Peyer's patch (tissue), 4 donors: ENCODE measurements at regions not wholly inside any gene's neighbourhood (a gene's known extent, or its start where the extent isn't known, plus 50 kb on each side); places are given as distances from the start of the nearest gene placed in this dataset.

ENCODE experiments used
- DNase-seq, 3 donors: peaks; one replicate each; pipeline ENCODE4 v3.0.0-alpha.2; 2017 to 2019
- H3K27ac ChIP-seq, 4 donors: fragments of 200-600 bp; sonication (generic); one replicate each; pipeline ENCODE4 v1.5.1; 2016 to 2019
- H3K27me3 ChIP-seq, 2 donors: fragments of 200-600 bp; sonication (generic); one replicate each; pipeline ENCODE4 v1.5.1; 2019
- H3K36me3 ChIP-seq, 3 donors: fragments of 200-600 bp; sonication (generic); one replicate each; pipeline ENCODE4 v1.5.1; 2016 to 2019
- H3K4me1 ChIP-seq, 4 donors: fragments of 200-600 bp; sonication (generic); one replicate each; pipeline ENCODE4 v1.5.1; 2016 to 2019
- H3K4me3 ChIP-seq, 4 donors: fragments of 200-600 bp; sonication (generic); 1 replicate in 3 of 4; 2 replicates in 1 of 4; pipeline ENCODE4 v1.5.1; 2016 to 2019; ENCODE audit warnings: mild to moderate bottlenecking in 1 of 4
- H3K9me3 ChIP-seq, 4 donors: fragments of 200-600 bp; sonication (generic); one replicate each; pipeline ENCODE4 v1.5.1; 2016 to 2019; ENCODE audit warnings: mild to moderate bottlenecking in 1 of 4
- POLR2A ChIP-seq, 2 donors: fragments of 450-650 bp; IDR thresholded peaks; one replicate each; pipeline ENCODE4 v1.5.1; 2017; ENCODE audit warnings: antibody characterized with exemption in 2 of 2, mild to moderate bottlenecking in 2 of 2, moderate library complexity in 2 of 2
- TF ChIP-seq, protein P1 (sequence below), 6 experiments: fragments of 450-650 bp in 4 of 6; fragments of 200-600 bp in 2 of 6; sonication (generic) in 1 of 6; IDR thresholded peaks; one replicate each; pipeline ENCODE4 v1.5.1; 2017 to 2019; ENCODE audit warnings: antibody characterized with exemption in 6 of 6, mild to moderate bottlenecking in 3 of 6, moderate library complexity in 1 of 6

- Histone ChIP-seq H3K27me3 (no peaks in the 10 kb centered on the region), H3K4me1 (no peaks in the 10 kb centered on the region), H3K4me3 (no peak overlapping the region), H3K36me3 (no peaks in the 10 kb centered on the region), H3K27ac (no peak overlapping the region), H3K9me3 (no peaks in the 10 kb centered on the region)
- TF ChIP-seq, protein P1, sequence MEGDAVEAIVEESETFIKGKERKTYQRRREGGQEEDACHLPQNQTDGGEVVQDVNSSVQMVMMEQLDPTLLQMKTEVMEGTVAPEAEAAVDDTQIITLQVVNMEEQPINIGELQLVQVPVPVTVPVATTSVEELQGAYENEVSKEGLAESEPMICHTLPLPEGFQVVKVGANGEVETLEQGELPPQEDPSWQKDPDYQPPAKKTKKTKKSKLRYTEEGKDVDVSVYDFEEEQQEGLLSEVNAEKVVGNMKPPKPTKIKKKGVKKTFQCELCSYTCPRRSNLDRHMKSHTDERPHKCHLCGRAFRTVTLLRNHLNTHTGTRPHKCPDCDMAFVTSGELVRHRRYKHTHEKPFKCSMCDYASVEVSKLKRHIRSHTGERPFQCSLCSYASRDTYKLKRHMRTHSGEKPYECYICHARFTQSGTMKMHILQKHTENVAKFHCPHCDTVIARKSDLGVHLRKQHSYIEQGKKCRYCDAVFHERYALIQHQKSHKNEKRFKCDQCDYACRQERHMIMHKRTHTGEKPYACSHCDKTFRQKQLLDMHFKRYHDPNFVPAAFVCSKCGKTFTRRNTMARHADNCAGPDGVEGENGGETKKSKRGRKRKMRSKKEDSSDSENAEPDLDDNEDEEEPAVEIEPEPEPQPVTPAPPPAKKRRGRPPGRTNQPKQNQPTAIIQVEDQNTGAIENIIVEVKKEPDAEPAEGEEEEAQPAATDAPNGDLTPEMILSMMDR (IDR thresholded peaks at IDR 0.05) = no peak
- TF ChIP-seq POLR2A (IDR thresholded peaks at IDR 0.05) = no peak
- no peak for DNase-seq
Observed at GRCh38 chr3:72013084-72013483, 228.1 kb upstream of the PROK2 start.

- no peak for DNase-seq
- Histone ChIP-seq H3K27me3 (no peaks in the 10 kb centered on the region), H3K4me3 (no peak overlapping the region), H3K36me3 (no peaks in the 10 kb centered on the region), H3K4me1 (no peaks in the 10 kb centered on the region), H3K9me3 (no peaks in the 10 kb centered on the region), H3K27ac (no peak overlapping the region)
- TF ChIP-seq POLR2A (IDR thresholded peaks at IDR 0.05) = no peak
- TF ChIP-seq, protein P1 (IDR thresholded peaks at IDR 0.05) = no peak
Observed at GRCh38 chr3:72012363-72012762, 227.4 kb upstream of the PROK2 start.

DNA sequence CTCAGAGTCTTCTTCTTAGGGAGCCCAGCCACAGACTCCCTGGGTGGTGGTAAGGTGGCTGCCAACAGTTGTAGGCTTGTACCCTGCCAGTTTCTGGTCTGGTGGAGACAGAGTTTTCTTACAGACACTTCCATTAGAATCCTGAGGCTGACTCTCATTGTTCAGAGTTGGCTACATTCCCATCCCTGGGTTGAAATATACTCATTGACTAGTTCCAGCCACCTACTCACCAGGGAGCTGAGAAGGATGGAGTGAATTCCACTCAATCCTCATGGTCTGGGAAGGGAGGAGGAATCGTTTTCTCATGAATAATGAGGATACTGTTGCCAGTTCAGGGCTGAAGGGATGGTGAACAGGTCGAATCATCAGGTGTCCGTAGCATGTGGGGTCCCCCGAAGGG lies 226.5 kb upstream of the PROK2 start:
- Histone ChIP-seq H3K36me3 (no peaks in the 10 kb centered on the region), H3K4me1 (no peaks in the 10 kb centered on the region), H3K27me3 (no peaks in the 10 kb centered on the region), H3K27ac (no peak overlapping the region), H3K4me3 (no peak overlapping the region), H3K9me3 (no peaks in the 10 kb centered on the region)
- DNase-seq = no peak
- no peak for TF ChIP-seq POLR2A (IDR thresholded peaks at IDR 0.05)
- TF ChIP-seq, protein P1 (IDR thresholded peaks at IDR 0.05) = no peak

DNA sequence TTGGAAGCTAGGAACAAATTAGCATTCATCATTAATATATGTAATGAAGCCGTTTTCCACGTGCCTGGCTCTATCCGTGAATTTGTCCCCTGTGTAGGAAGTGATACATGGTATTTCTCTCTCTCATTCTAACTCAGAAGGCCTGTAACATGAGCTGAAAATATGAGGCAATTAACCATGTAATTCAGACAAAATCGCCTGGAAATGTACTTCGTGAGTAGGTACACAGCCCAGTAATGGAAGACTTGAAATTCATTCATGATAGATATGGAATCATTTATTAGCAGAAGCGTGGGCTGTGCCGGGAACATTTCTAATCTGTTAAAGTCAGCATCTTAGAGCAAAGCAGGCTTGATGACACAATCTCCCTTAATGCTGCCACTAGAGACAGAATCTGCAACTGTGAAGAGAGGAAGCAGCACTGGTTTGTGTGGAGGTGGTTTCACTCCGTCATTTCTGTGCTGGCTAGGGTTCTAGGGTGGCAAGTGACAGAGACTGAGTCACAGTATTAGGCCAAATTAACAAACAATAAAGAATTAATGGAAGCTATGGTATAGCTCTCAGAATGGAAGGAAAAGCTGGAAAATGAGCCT lies 225.0 kb upstream of the PROK2 start:
- H3K27ac ChIP-seq = no peak overlapping the region
- TF ChIP-seq, protein P1 (IDR thresholded peaks at IDR 0.05) = no peak
- TF ChIP-seq POLR2A (IDR thresholded peaks at IDR 0.05) = no peak
- H3K27me3 ChIP-seq = no peaks in the 10 kb centered on the region
- no peaks in the 10 kb centered on the region for H3K4me1 ChIP-seq
- no peak for DNase-seq
- H3K4me3 ChIP-seq = no peak overlapping the region
- no peaks in the 10 kb centered on the region for H3K36me3 ChIP-seq
- no peaks in the 10 kb centered on the region for H3K9me3 ChIP-seq

DNA sequence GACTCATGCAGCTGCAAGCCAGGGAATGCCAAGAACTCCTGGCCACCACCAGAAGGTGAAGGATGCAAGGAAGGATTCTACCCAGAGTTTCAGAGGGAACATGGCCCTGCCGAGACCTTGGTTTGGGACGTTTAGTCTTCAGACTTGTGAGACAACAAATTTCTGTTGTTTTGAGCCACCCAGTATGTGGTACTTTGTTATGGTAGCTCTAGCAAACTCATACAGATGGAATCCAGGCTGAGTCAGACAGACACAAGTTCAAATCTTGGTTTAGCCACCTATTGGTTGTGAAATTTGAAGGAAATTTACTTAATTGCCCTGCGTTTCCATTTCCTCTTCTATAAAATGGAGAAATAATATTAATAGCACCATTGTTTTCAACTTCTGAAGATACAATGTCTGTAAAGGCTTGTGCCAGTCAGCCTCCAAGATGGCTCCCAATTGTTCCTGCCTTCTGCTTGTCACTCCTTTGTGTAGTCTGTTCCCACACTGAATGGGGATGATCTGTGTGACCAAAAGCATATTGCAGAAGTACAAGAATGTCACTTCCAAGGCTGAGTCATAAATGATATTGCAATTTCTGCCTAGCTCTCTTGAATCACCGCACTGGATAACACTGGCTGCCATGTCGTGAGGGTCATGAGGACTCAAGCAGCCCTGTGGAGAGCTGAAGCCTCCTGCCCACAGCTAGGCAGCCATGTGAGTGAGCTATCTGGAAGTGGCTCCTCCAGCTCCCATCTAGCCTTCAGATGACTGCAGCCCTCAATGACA lies 223.5 kb upstream of the PROK2 start:
- TF ChIP-seq POLR2A (IDR thresholded peaks at IDR 0.05) = no peak
- TF ChIP-seq, protein P1 (IDR thresholded peaks at IDR 0.05) = no peak
- Histone ChIP-seq H3K27ac (no peak overlapping the region), H3K4me1 (no peaks in the 10 kb centered on the region), H3K27me3 (no peaks in the 10 kb centered on the region), H3K36me3 (no peaks in the 10 kb centered on the region), H3K4me3 (no peak overlapping the region), H3K9me3 (no peaks in the 10 kb centered on the region)
- no peak for DNase-seq
